ENCODE measurements at regions not wholly inside any gene's neighbourhood (a gene's known extent, or its start where the extent isn't known, plus 50 kb on each side); places are given as distances from the start of the nearest gene placed in this dataset.

DNA sequence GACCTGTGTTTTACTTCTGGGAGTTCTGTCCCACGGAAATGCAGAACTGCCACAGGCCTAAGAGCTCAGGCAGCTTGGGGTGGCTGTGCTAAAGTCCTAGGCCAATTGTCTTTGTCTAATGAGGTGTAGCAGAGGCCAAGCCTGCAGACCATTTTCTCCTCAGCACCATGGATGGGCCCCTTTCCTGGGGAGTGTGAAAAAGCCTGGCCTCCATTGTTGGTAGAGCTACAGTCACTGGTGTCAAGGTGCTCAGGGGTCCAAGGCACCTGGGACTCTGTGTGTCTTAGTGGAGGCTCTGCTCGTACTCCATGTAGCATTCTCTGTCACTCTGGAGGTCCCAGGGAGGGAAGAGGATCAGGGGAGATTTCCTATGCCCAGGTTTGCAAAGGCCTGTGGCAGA lies 329.6 kb downstream of the SLITRK5 start:
- no peak for TF ChIP-seq EZH2 (IDR thresholded peaks at IDR 0.05)
- TF ChIP-seq POLR2AphosphoS5 (IDR thresholded peaks at IDR 0.05; ENCODE audit: borderline replicate concordance, low read depth, low read length), result no peak
